Lower leg skin (tissue), 4 donors: ENCODE measurements at regions not wholly inside any gene's neighbourhood (a gene's known extent, or its start where the extent isn't known, plus 50 kb on each side); places are given as distances from the start of the nearest gene placed in this dataset.
A peak's percentile ranks its signal among the peaks of the same experiment; 100 is the strongest.

Experiments
- DNase-seq, 2 donors: peaks; one replicate each; pipeline ENCODE4 v3.0.0-alpha.2; 2019; ENCODE audit warnings: low spot score in 2 of 2
- H3K4me3 ChIP-seq: fragments of 200-600 bp; sonication (generic); 2 replicates; pipeline ENCODE4 v1.5.1; 2017; ENCODE audit warnings: mild to moderate bottlenecking, low read depth; ENCODE audit not compliant: poor library complexity, severe bottlenecking
- CTCF ChIP-seq, 3 donors: fragments of 450-650 bp; IDR thresholded peaks; one replicate each; pipeline ENCODE4 v1.5.1; 2016; ENCODE audit warnings: antibody characterized with exemption in 3 of 3, mild to moderate bottlenecking in 3 of 3, moderate library complexity in 2 of 3
- POLR2A ChIP-seq, 2 donors: fragments of 450-650 bp; IDR thresholded peaks; one replicate each; pipeline ENCODE4 v1.6.1; 2016 to 2017; ENCODE audit warnings: antibody characterized with exemption in 2 of 2, mild to moderate bottlenecking in 1 of 2, moderate library complexity in 1 of 2
- WGBS, 2 donors: methylation state at CpG; one replicate each; pipeline ENCODE4 v1.1.5; 2018; 5-methylcytosine and 5-hydroxymethylcytosine counted together
- intact Hi-C: fragments of 100-400 bp; cut with DNase I; formaldehyde crosslinking; loops from one replicate; pipeline ENCODE4 v1.15.0; 2023; ENCODE audit warnings: low total_unique reads

- 70 to 81% methylated on average over 1 of the region's 1 CpG for WGBS, 2 donors
- TF ChIP-seq POLR2A (IDR thresholded peaks at IDR 0.05) (no peak), CTCF (IDR thresholded peaks at IDR 0.05) (no peak)
- DNase-seq: no peak
- intact Hi-C loops: no loop called here
- no peak overlapping the region for H3K4me3 ChIP-seq
Observed at GRCh38 chr4:110792036-110792435, 169.2 kb upstream of the PITX2 start.

- DNase-seq: no peak
- no peak overlapping the region for H3K4me3 ChIP-seq
- intact Hi-C loops: no loop called here
- TF ChIP-seq POLR2A (IDR thresholded peaks at IDR 0.05): no peak
- TF ChIP-seq CTCF (IDR thresholded peaks at IDR 0.05): no peak
- 67 to 72% methylated on average over 4 of the region's 4 CpGs for WGBS, 2 donors
Observed at GRCh38 chr4:110793381-110793801, 170.5 kb upstream of the PITX2 start.

GRCh38 chr4:110793890-110794554, 171.1 kb upstream of the PITX2 start:
- 66 to 69% methylated on average over 5 of the region's 5 CpGs for WGBS, 2 donors
- TF ChIP-seq POLR2A (IDR thresholded peaks at IDR 0.05) (no peak), CTCF (IDR thresholded peaks at IDR 0.05) (no peak)
- H3K4me3 ChIP-seq: no peak overlapping the region
- DNase-seq: no peak
- intact Hi-C loops: no loop called here

- 72 to 73% methylated on average over 1 of the region's 1 CpG for WGBS, 2 donors
- intact Hi-C loops: no loop called here
- TF ChIP-seq CTCF (IDR thresholded peaks at IDR 0.05): no peak
- TF ChIP-seq POLR2A (IDR thresholded peaks at IDR 0.05): no peak
- DNase-seq: no peak
- no peak overlapping the region for H3K4me3 ChIP-seq
Observed at GRCh38 chr4:110795971-110796370, 173.1 kb upstream of the PITX2 start.

- intact Hi-C loops: no loop called here
- no peak for DNase-seq
- TF ChIP-seq CTCF (IDR thresholded peaks at IDR 0.05) (no peak), POLR2A (IDR thresholded peaks at IDR 0.05) (no peak)
- no peak overlapping the region for H3K4me3 ChIP-seq
- WGBS, 2 donors: 86 to 96% methylated on average over 1 of the region's 1 CpG
Observed at GRCh38 chr4:110797486-110797885, 174.6 kb upstream of the PITX2 start.

GRCh38 chr4:110798687-110799086, 175.8 kb upstream of the PITX2 start:
- intact Hi-C loops: no loop called here
- 46 to 58% methylated on average over 13 of the region's 13 CpGs for WGBS, 2 donors
- no peak overlapping the region for H3K4me3 ChIP-seq
- TF ChIP-seq CTCF (IDR thresholded peaks at IDR 0.05) (no peak), POLR2A (IDR thresholded peaks at IDR 0.05) (no peak)
- DNase-seq: peak; percentile 14 to 83
